Upper lobe of left lung (tissue), 4 donors: ENCODE measurements at regions not wholly inside any gene's neighbourhood (a gene's known extent, or its start where the extent isn't known, plus 50 kb on each side); places are given as distances from the start of the nearest gene placed in this dataset.

ENCODE experiments used
- CTCF ChIP-seq, 6 experiments: fragments of 450-650 bp in 4 of 6; fragments of 200-600 bp in 2 of 6; sonication (generic) in 2 of 6; IDR thresholded peaks; one replicate each; pipeline ENCODE4 v1.5.1; 2016 to 2019; ENCODE audit warnings: antibody characterized with exemption in 6 of 6
- POLR2A ChIP-seq, 4 donors: fragments of 450-650 bp; IDR thresholded peaks; one replicate each; pipeline ENCODE4 v1.5.1; 2016 to 2017; ENCODE audit warnings: antibody characterized with exemption in 4 of 4, mild to moderate bottlenecking in 2 of 4

DNA sequence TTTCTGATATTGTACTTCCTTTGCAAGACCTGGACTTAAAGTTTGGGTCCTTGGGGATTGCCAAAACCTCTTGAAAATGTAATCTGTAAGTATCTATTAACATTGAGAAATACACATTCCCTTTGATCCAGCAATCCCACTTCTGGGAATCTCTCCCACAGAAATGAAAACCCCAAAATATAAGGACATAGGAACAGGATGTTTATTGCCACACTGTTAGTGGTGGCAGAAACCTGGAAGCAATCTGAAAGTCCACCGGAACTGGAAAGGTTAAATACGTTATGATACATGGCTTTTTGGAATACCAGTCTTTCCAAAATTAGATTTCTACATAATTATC, 71.2 kb upstream of the STX18 start:
- TF ChIP-seq CTCF (IDR thresholded peaks at IDR 0.05): no peak
- TF ChIP-seq POLR2A (IDR thresholded peaks at IDR 0.05): no peak
